ENCODE measurements at regions not wholly inside any gene's neighbourhood (a gene's known extent, or its start where the extent isn't known, plus 50 kb on each side); places are given as distances from the start of the nearest gene placed in this dataset.

DNA sequence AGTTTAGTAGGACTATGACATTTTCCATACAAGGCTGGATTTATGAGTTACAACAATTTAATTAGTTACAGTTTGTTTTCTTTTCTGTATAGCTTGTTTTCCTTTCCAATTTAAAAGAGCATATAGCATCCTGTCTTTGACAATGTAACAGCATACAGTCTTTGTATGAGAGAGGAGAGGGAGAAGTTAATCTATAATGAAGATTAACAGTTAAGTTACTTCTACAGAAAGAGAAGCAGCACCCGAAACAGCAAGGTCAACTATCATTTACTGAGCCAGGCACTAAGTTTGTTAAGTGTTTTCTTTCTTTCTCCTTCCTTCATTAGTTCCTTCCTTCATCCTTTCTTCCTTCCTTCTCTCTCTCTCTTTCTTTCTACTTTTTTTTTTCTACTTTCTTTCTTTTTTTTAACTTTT lies 52.3 kb upstream of the RAB4A start:
- Histone ChIP-seq H3K9me2 (replicated peaks; ENCODE audit: insufficient read depth) (no peaks in the 10 kb centered on the region), H3K4me2 (peak overlapping the region; percentile 7)
- 44% methylated on average over 1 of the region's 1 CpG for WGBS (ENCODE audit: low lambda C conversion rate, missing lambda C conversion rate)

DNA sequence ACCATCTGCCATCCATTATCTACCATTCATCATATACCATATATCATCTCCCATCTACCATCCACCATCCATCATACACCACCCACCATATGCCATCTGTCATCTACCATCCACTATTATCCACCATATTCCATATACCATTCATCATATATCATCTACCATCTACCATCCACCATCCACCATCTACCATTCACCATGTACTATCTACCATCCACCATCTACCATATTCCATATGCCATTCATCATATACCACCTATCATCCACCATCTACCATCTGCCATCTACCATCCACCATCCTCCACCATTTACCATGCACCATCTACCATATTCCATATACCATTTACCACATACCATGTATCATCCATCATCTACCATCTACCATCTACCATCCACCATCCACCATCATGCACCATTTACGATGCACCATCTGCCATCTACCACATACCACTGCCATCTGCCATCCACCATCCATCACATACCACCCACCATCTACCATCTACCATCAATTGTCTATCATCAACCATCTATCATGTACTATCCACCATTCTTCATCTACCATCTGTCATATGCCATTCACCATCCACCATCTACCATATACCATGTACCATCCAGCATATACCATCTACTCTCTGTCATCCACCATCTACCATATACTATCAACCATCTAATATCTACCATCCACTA lies 50.6 kb upstream of the RAB4A start:
- Histone ChIP-seq H3K27ac (peak overlapping the region; percentile 92), H3K9me2 (replicated peaks; ENCODE audit: insufficient read depth) (no peaks in the 10 kb centered on the region), H3K9me3 (ENCODE audit: low read depth) (no peaks in the 10 kb centered on the region), H3K79me2 (no peaks in the 10 kb centered on the region), H3K4me2 (no peak overlapping the region), H2AFZ (no peak overlapping the region), H3K27me3 (no peaks in the 10 kb centered on the region), H3K4me1 (ENCODE audit: insufficient read depth) (peaks cover 48% of the 10 kb centered on the region), H3K36me3 (replicated peaks; ENCODE audit: insufficient read depth, low read depth) (no peaks in the 10 kb centered on the region), H4K20me1 (ENCODE audit: insufficient read depth, poor library complexity, severe bottlenecking) (no peaks in the 10 kb centered on the region), H3K4me3 (no peak overlapping the region)
- DNase-seq (ENCODE audit: low spot score): no peak
- WGBS (ENCODE audit: low lambda C conversion rate, missing lambda C conversion rate): 96% methylated on average over 1 of the region's 1 CpG
- TF ChIP-seq, protein P1, sequence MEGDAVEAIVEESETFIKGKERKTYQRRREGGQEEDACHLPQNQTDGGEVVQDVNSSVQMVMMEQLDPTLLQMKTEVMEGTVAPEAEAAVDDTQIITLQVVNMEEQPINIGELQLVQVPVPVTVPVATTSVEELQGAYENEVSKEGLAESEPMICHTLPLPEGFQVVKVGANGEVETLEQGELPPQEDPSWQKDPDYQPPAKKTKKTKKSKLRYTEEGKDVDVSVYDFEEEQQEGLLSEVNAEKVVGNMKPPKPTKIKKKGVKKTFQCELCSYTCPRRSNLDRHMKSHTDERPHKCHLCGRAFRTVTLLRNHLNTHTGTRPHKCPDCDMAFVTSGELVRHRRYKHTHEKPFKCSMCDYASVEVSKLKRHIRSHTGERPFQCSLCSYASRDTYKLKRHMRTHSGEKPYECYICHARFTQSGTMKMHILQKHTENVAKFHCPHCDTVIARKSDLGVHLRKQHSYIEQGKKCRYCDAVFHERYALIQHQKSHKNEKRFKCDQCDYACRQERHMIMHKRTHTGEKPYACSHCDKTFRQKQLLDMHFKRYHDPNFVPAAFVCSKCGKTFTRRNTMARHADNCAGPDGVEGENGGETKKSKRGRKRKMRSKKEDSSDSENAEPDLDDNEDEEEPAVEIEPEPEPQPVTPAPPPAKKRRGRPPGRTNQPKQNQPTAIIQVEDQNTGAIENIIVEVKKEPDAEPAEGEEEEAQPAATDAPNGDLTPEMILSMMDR (IDR thresholded peaks at IDR 0.05; ENCODE audit: poor library complexity): no peak
- no peak for TF ChIP-seq EZH2phosphoT487 (IDR thresholded peaks at IDR 0.05; ENCODE audit: low read depth, severe bottlenecking, unreplicated experiment)
- TF ChIP-seq EZH2 (IDR thresholded peaks at IDR 0.05; ENCODE audit: borderline replicate concordance): no peak

More for the DNA sequence above, 52.3 kb upstream of the RAB4A start:
- Histone ChIP-seq H3K27me3 (no peaks in the 10 kb centered on the region), H3K36me3 (replicated peaks; ENCODE audit: insufficient read depth, low read depth) (no peaks in the 10 kb centered on the region), H3K4me3 (no peak overlapping the region), H3K9me3 (ENCODE audit: low read depth) (no peaks in the 10 kb centered on the region), H3K4me1 (ENCODE audit: insufficient read depth) (peaks cover 31% of the 10 kb centered on the region), H4K20me1 (ENCODE audit: insufficient read depth, poor library complexity, severe bottlenecking) (no peaks in the 10 kb centered on the region), H3K79me2 (no peaks in the 10 kb centered on the region), H2AFZ (peak overlapping the region; percentile 22), H3K27ac (peak overlapping the region; percentile 74)
- DNase-seq (ENCODE audit: low spot score): no peak
- TF ChIP-seq EZH2 (IDR thresholded peaks at IDR 0.05; ENCODE audit: borderline replicate concordance) (no peak), EZH2phosphoT487 (IDR thresholded peaks at IDR 0.05; ENCODE audit: low read depth, severe bottlenecking, unreplicated experiment) (no peak)
- TF ChIP-seq, protein P1 (IDR thresholded peaks at IDR 0.05; ENCODE audit: poor library complexity): no peak

DNA sequence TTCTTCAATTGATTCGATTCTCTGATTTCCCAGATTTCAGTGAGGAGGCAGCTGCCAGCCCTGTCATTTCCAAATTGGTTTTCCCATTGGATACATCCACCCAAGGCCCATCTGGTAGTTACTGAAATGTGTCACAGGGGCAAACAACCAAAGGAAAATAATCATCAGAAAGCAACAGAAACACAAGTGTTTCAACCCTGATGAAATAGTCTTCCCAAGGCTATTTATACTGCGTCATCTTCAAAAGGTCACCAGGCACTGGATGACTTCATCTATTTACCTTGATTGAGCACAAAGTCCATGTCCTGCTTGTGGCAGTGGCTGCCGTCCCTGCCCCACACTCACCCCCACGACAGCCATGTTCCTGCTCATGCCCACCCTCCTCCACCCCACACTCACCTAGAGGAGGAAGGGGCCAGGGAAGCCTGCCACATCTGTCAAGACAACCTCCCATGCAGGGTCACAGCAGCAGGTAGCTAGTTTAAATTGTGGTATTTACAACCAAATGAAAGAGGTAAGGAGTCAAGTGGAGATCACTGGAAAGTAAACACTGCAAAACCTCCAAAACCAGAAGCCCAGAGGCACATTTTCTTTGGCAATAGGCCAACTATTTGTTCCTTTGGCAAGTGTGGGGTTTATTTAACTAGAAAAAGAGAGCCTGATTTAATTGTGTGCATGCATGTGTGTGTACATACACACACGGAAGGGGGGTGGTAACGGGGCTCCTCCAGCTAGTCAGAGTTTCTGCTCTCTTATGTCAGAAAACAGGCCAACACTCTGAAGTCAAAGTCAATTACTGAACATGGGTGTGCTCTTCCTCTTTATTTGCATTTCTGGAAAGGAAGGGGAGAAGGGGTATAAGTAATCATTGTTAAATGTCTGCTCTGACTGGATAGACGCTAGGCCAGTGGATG lies 49.5 kb upstream of the RAB4A start:
- WGBS (ENCODE audit: low lambda C conversion rate, missing lambda C conversion rate): 31% methylated on average over 7 of the region's 7 CpGs
- Histone ChIP-seq H2AFZ (no peak overlapping the region), H3K27ac (peak overlapping the region; percentile 92), H3K4me1 (ENCODE audit: insufficient read depth) (peaks cover 51% of the 10 kb centered on the region), H3K9me3 (ENCODE audit: low read depth) (no peaks in the 10 kb centered on the region), H3K36me3 (replicated peaks; ENCODE audit: insufficient read depth, low read depth) (no peaks in the 10 kb centered on the region), H3K79me2 (no peaks in the 10 kb centered on the region), H3K9me2 (replicated peaks; ENCODE audit: insufficient read depth) (no peaks in the 10 kb centered on the region), H4K20me1 (ENCODE audit: insufficient read depth, poor library complexity, severe bottlenecking) (no peaks in the 10 kb centered on the region), H3K4me3 (no peak overlapping the region), H3K4me2 (peak overlapping the region; percentile 25), H3K27me3 (no peaks in the 10 kb centered on the region)
- TF ChIP-seq EZH2phosphoT487 (IDR thresholded peaks at IDR 0.05; ENCODE audit: low read depth, severe bottlenecking, unreplicated experiment) (peak; percentile 81), EZH2 (IDR thresholded peaks at IDR 0.05; ENCODE audit: borderline replicate concordance) (no peak)
- DNase-seq (ENCODE audit: low spot score): peak; percentile 88

Measured in hepatocyte (in vitro differentiated cells).